ENCODE measurements at regions not wholly inside any gene's neighbourhood (a gene's known extent, or its start where the extent isn't known, plus 50 kb on each side); places are given as distances from the start of the nearest gene placed in this dataset.
"Not testable (repeated sequence)": the region's sequence is repeated elsewhere in the genome, so short reads cannot be mapped to it uniquely, and the experiment has no call there.

GRCh38 chr1:243963571-243963970, 87.5 kb upstream of the ZBTB18 start:
- TF ChIP-seq, protein P1, sequence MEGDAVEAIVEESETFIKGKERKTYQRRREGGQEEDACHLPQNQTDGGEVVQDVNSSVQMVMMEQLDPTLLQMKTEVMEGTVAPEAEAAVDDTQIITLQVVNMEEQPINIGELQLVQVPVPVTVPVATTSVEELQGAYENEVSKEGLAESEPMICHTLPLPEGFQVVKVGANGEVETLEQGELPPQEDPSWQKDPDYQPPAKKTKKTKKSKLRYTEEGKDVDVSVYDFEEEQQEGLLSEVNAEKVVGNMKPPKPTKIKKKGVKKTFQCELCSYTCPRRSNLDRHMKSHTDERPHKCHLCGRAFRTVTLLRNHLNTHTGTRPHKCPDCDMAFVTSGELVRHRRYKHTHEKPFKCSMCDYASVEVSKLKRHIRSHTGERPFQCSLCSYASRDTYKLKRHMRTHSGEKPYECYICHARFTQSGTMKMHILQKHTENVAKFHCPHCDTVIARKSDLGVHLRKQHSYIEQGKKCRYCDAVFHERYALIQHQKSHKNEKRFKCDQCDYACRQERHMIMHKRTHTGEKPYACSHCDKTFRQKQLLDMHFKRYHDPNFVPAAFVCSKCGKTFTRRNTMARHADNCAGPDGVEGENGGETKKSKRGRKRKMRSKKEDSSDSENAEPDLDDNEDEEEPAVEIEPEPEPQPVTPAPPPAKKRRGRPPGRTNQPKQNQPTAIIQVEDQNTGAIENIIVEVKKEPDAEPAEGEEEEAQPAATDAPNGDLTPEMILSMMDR (IDR thresholded peaks at IDR 0.05; ENCODE audit: control insufficient read depth, insufficient read depth, low read depth, low read length, missing control alignments): no peak
- no peak for DNase-seq (ENCODE audit: low read depth)

DNA sequence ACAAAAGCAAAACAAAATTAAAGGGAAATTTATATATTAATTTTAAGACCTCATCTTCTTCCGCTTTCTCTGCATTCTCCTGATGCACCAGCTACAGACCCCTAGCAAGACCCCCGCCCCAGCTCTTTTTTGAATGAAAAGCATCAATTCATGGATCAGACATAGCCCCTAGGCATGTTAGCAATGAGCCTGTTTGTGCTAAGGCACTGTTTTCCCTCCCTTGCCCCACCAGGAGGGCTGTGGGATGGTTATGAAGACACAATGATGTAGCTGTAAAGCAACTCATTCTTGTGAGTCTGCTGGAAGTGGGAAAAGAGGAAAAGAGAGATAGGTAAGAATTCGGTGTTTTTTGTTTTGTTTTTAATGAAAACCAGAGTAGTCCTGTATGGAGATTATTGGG, 88.5 kb upstream of the ZBTB18 start:
- TF ChIP-seq, protein P1 (IDR thresholded peaks at IDR 0.05; ENCODE audit: control insufficient read depth, insufficient read depth, low read depth, low read length, missing control alignments): no peak
- H3K4me3 ChIP-seq (ENCODE audit: control insufficient read depth, low read depth, low read length): no peak overlapping the region
- DNase-seq (ENCODE audit: low read depth): no peak

More at GRCh38 chr1:243963571-243963970, 87.5 kb upstream of the ZBTB18 start:
- H3K4me3 ChIP-seq (ENCODE audit: control insufficient read depth, low read depth, low read length): no peak overlapping the region

- TF ChIP-seq, protein P1 (IDR thresholded peaks at IDR 0.05; ENCODE audit: control insufficient read depth, insufficient read depth, low read depth, low read length, missing control alignments): no peak
- no peak for DNase-seq (ENCODE audit: low read depth)
- no peak overlapping the region for H3K4me3 ChIP-seq (ENCODE audit: control insufficient read depth, low read depth, low read length)
These were observed 91.1 kb upstream of the ZBTB18 start for GRCh38 chr1:243959998-243960397.

DNA sequence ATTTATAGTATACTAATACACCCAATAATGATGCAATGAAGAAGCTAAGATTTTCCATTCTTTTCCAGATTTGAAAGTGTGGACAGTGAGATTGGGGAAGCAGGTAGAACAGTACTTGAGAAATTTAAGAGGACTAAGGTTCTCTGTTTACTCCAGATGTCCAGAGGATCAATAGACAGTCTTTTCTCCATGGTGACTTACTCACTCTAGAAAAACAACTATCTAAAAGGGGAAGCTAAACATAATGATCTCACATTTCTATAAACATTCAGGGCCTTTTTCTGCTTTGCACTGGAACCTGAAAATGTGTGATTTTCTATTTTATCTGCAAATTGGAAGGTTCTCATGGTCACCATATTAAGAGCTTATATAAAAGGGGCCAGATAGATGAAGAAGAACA, 93.9 kb upstream of the ZBTB18 start:
- no peak for DNase-seq (ENCODE audit: low read depth)
- TF ChIP-seq, protein P1 (IDR thresholded peaks at IDR 0.05; ENCODE audit: control insufficient read depth, insufficient read depth, low read depth, low read length, missing control alignments): no peak
- no peak overlapping the region for H3K4me3 ChIP-seq (ENCODE audit: control insufficient read depth, low read depth, low read length)

GRCh38 chr1:243956450-243956849, 94.6 kb upstream of the ZBTB18 start:
- no peak for DNase-seq (ENCODE audit: low read depth)
- TF ChIP-seq, protein P1 (IDR thresholded peaks at IDR 0.05; ENCODE audit: control insufficient read depth, insufficient read depth, low read depth, low read length, missing control alignments): no peak
- no peak overlapping the region for H3K4me3 ChIP-seq (ENCODE audit: control insufficient read depth, low read depth, low read length)

DNA sequence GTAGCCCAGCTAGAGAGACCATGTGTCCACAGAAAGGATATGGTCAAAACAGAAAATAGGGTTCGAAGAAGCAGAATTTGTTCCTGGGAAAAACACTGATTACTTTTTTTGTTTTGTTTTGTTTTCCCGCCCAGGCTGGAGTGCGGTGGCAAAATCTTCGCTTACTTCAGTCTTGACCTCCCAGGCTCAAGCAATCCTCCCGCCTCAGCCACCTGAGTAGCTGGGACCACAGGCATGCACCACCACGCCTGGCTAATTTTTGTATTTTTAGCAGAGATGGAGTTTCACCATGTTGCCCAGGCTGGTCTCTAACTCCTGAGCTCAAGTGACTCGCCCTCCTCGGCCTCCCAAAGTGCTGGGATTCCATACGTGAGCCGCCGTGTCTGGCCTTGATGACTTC, 99.9 kb upstream of the ZBTB18 start:
- DNase-seq (ENCODE audit: low read depth): not testable (repeated sequence)

DNA sequence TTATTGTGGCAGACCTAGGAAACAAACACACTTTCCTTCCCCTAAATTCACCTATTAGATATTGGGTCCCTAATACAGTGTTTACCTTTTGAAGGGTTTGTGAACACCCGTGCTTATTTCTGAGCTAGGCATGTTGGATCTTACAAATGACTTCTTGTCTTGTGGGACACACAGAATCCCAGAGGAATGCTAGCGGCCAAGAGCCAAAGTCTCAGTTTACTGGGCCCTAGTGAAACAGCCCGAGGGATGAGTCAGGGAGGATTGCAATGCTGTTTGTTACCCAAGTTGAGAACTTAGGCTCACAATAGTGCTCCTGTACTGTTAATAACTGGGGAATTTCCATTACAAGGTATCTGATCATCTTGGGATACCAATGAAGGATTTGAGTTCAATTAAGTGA, 100.1 kb upstream of the AKT3 start:
- TF ChIP-seq, protein P1 (IDR thresholded peaks at IDR 0.05; ENCODE audit: control insufficient read depth, insufficient read depth, low read depth, low read length, missing control alignments): no peak
- DNase-seq (ENCODE audit: low read depth): peak; percentile 53
- H3K4me3 ChIP-seq (ENCODE audit: control insufficient read depth, low read depth, low read length): no peak overlapping the region

More for the DNA sequence above, 99.9 kb upstream of the ZBTB18 start:
- H3K4me3 ChIP-seq (ENCODE audit: control insufficient read depth, low read depth, low read length): not testable (repeated sequence)
